ENCODE measurements at regions not wholly inside any gene's neighbourhood (a gene's known extent, or its start where the extent isn't known, plus 50 kb on each side); places are given as distances from the start of the nearest gene placed in this dataset.

- TF ChIP-seq, protein P1, sequence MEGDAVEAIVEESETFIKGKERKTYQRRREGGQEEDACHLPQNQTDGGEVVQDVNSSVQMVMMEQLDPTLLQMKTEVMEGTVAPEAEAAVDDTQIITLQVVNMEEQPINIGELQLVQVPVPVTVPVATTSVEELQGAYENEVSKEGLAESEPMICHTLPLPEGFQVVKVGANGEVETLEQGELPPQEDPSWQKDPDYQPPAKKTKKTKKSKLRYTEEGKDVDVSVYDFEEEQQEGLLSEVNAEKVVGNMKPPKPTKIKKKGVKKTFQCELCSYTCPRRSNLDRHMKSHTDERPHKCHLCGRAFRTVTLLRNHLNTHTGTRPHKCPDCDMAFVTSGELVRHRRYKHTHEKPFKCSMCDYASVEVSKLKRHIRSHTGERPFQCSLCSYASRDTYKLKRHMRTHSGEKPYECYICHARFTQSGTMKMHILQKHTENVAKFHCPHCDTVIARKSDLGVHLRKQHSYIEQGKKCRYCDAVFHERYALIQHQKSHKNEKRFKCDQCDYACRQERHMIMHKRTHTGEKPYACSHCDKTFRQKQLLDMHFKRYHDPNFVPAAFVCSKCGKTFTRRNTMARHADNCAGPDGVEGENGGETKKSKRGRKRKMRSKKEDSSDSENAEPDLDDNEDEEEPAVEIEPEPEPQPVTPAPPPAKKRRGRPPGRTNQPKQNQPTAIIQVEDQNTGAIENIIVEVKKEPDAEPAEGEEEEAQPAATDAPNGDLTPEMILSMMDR (IDR thresholded peaks at IDR 0.05): no peak
- TF ChIP-seq POLR2A (IDR thresholded peaks at IDR 0.05): no peak
These were observed 376.7 kb upstream of the ZMIZ1 start for GRCh38 chr10:78692071-78692470.

Data from right lobe of liver (tissue), 4 donors.